HepG2 (cell line): ENCODE measurements at regions not wholly inside any gene's neighbourhood (a gene's known extent, or its start where the extent isn't known, plus 50 kb on each side); places are given as distances from the start of the nearest gene placed in this dataset.

Source experiments
- ATAC-seq: fragments of 200-7000 bp; cut with Tn5 transposase; 3 replicates; pipeline ENCODE4 v1.9.1; 2020; ENCODE audit warnings: mild to moderate bottlenecking, moderate library complexity
- BruUV-seq: library from RNA; stranded (reverse); fragments of 400-500 nt; replicated peaks from 2 replicates; lab custom pipeline; 2021; lab: Mats Ljungman, UMichigan
- CTCF ChIA-PET: fragments of 300-600 bp; formaldehyde crosslinking; extraction: SDS; loops from one replicate; lab custom pipeline; 2021; ENCODE audit warnings: low total read pairs, inconsistent platforms, low intra/inter-chr PET ratio; lab: Yijun Ruan, JAX
- POLR2A ChIA-PET: fragments of 350-600 bp; sonication (Branson Sonifier 250); formaldehyde crosslinking; loops from one replicate; lab custom pipeline; 2020; ENCODE audit warnings: antibody characterized with exemption, inconsistent platforms; lab: Yijun Ruan, JAX
- DNase-seq: peaks from one replicate; pipeline ENCODE4 v3.0.0-alpha.2; 2015; ENCODE audit warnings: low spot score
- FAIRE-seq: peaks from 3 replicates; lab custom pipeline; 2011; peaks lifted over from hg19 to GRCh38; lab: Jason Lieb, UNC
- H2AFZ ChIP-seq: one replicate; pipeline ENCODE4 v1.6.1; 2011; ENCODE audit warnings: low read length, inconsistent platforms
- H3K27ac ChIP-seq: fragments of 300-600 bp; 3 replicates; pipeline ENCODE4 v1.8.0; 2011; ENCODE audit warnings: mixed run types, mild to moderate bottlenecking, mixed read lengths, low read length, inconsistent platforms; ENCODE audit not compliant: insufficient read depth; ENCODE audit errors: extremely low read length
- H3K27me3 ChIP-seq, 2 experiments: fragments of 200-600 bp in 1 of 2; 2 replicates in 1 of 2; 3 replicates in 1 of 2; pipeline versions ENCODE4 v1.6.0 to v1.8.0; 2011; ENCODE audit warnings: low read length in 2 of 2, mild to moderate bottlenecking in 2 of 2, moderate library complexity in 2 of 2, inconsistent platforms in 1 of 2; ENCODE audit not compliant: insufficient read depth in 2 of 2, control insufficient read depth in 1 of 2
- H3K36me3 ChIP-seq, 2 experiments: fragments of 200-600 bp in 1 of 2; replicated peaks in 1 of 2; 2 replicates in 1 of 2; 3 replicates in 1 of 2; pipeline versions ENCODE4 v1.5.1 to v1.8.0; 2011; ENCODE audit warnings: low read length in 2 of 2, inconsistent platforms in 1 of 2; ENCODE audit not compliant: insufficient read depth in 2 of 2, control insufficient read depth in 1 of 2
- H3K4me1 ChIP-seq: 2 replicates; pipeline ENCODE4 v1.5.1; 2012; ENCODE audit warnings: low read length, inconsistent platforms; ENCODE audit not compliant: insufficient read depth
- H3K4me2 ChIP-seq: 2 replicates; pipeline ENCODE4 v1.6.0; 2011; ENCODE audit warnings: low read depth, low read length, inconsistent platforms
- H3K4me3 ChIP-seq, 3 experiments: fragments of 200-600 bp in 1 of 3; sonication (generic), shearing (Covaris generic) in 1 of 3; replicated peaks in 1 of 3; 2 replicates each; pipeline ENCODE4 v1.5.1; 2011 to 2016; ENCODE audit warnings: low read length in 3 of 3, inconsistent platforms in 2 of 3, low read depth in 2 of 3, mild to moderate bottlenecking in 2 of 3, control low read depth in 1 of 3, mixed read lengths in 1 of 3; ENCODE audit not compliant: insufficient read depth in 1 of 3
- H3K79me2 ChIP-seq: one replicate; pipeline ENCODE4 v1.6.1; 2011; ENCODE audit warnings: low read length, inconsistent platforms; ENCODE audit not compliant: insufficient read depth
- H3K9ac ChIP-seq: 2 replicates; pipeline ENCODE4 v1.6.0; 2011; ENCODE audit warnings: mild to moderate bottlenecking, low read depth, low read length, inconsistent platforms; ENCODE audit not compliant: insufficient read depth
- H3K9me3 ChIP-seq: 2 replicates; pipeline ENCODE4 v1.5.1; 2012; ENCODE audit warnings: mild to moderate bottlenecking, low read length
- H4K20me1 ChIP-seq: 2 replicates; pipeline ENCODE4 v1.6.0; 2011; ENCODE audit warnings: inconsistent platforms, mild to moderate bottlenecking, low read length, moderate library complexity; ENCODE audit not compliant: insufficient read depth
- CC2D1A ChIP-seq: sonication (generic); formaldehyde crosslinking; IDR thresholded peaks from 2 replicates; pipeline ENCODE4 v1.8.1; 2023; ENCODE audit warnings: mild to moderate bottlenecking, missing genetic modification reagents
- CSRNP1 ChIP-seq: sonication (generic); formaldehyde crosslinking; IDR thresholded peaks from 2 replicates; pipeline ENCODE4 v1.8.1; 2023; ENCODE audit warnings: mild to moderate bottlenecking, missing genetic modification reagents
- EEA1 ChIP-seq: sonication (generic); formaldehyde crosslinking; IDR thresholded peaks from 2 replicates; pipeline ENCODE4 v1.5.1; 2020; ENCODE audit warnings: mild to moderate bottlenecking, missing genetic modification reagents, borderline replicate concordance
- HNRNPL ChIP-seq: fragments of 200-400 bp; formaldehyde crosslinking; IDR thresholded peaks from 2 replicates; pipeline ENCODE4 v1.6.1; 2017; ENCODE audit warnings: mild to moderate bottlenecking, low read depth, low read length
- SNAI1 ChIP-seq: sonication (generic); formaldehyde crosslinking; IDR thresholded peaks from 2 replicates; pipeline ENCODE4 v1.5.0; 2020; ENCODE audit warnings: mild to moderate bottlenecking, missing genetic modification reagents, borderline replicate concordance
- TCF7 ChIP-seq: sonication (generic); IDR thresholded peaks from 2 replicates; pipeline ENCODE4 v1.6.1; 2016; ENCODE audit warnings: antibody characterized with exemption, low read depth
- ZNF256 ChIP-seq: sonication (generic); formaldehyde crosslinking; conservative IDR thresholded peaks from 2 replicates; pipeline ENCODE4 v1.4.0; 2020; ENCODE audit warnings: missing genetic modification reagents
- ZNF333 ChIP-seq: sonication (generic); formaldehyde crosslinking; IDR thresholded peaks from 2 replicates; pipeline ENCODE4 v1.4.0; 2020; ENCODE audit warnings: mild to moderate bottlenecking, missing genetic modification reagents, borderline replicate concordance
- ZNF598 ChIP-seq: sonication (generic); formaldehyde crosslinking; IDR thresholded peaks from 2 replicates; pipeline ENCODE4 v1.5.1; 2020; ENCODE audit warnings: mild to moderate bottlenecking, missing genetic modification reagents, borderline replicate concordance
- WGBS: methylation state at CpG from one replicate; pipeline ENCODE4 v1.1.6; 2017; ENCODE audit warnings: low lambda C conversion rate; 5-methylcytosine and 5-hydroxymethylcytosine counted together
- in situ Hi-C: cut with HindIII; loops from 2 replicates; pipeline ENCODE4 v1.10.0; 2017; ENCODE audit warnings: low pct_unique_long_range_greater_than_20kb; ENCODE audit not compliant: extremely low pct_ligation_motif_present
- intact Hi-C: fragments of 100-400 bp; cut with micrococcal nuclease; formaldehyde crosslinking; loops from one replicate; pipeline ENCODE4 v1.10.0; 2022; ENCODE audit not compliant: unreplicated experiment
- TF ChIP-seq, protein P1 (sequence below): sonication (generic); formaldehyde crosslinking; IDR thresholded peaks from 2 replicates; pipeline ENCODE4 v1.5.0; 2020; ENCODE audit warnings: mild to moderate bottlenecking, missing genetic modification reagents, borderline replicate concordance

- TF ChIP-seq, protein P1, sequence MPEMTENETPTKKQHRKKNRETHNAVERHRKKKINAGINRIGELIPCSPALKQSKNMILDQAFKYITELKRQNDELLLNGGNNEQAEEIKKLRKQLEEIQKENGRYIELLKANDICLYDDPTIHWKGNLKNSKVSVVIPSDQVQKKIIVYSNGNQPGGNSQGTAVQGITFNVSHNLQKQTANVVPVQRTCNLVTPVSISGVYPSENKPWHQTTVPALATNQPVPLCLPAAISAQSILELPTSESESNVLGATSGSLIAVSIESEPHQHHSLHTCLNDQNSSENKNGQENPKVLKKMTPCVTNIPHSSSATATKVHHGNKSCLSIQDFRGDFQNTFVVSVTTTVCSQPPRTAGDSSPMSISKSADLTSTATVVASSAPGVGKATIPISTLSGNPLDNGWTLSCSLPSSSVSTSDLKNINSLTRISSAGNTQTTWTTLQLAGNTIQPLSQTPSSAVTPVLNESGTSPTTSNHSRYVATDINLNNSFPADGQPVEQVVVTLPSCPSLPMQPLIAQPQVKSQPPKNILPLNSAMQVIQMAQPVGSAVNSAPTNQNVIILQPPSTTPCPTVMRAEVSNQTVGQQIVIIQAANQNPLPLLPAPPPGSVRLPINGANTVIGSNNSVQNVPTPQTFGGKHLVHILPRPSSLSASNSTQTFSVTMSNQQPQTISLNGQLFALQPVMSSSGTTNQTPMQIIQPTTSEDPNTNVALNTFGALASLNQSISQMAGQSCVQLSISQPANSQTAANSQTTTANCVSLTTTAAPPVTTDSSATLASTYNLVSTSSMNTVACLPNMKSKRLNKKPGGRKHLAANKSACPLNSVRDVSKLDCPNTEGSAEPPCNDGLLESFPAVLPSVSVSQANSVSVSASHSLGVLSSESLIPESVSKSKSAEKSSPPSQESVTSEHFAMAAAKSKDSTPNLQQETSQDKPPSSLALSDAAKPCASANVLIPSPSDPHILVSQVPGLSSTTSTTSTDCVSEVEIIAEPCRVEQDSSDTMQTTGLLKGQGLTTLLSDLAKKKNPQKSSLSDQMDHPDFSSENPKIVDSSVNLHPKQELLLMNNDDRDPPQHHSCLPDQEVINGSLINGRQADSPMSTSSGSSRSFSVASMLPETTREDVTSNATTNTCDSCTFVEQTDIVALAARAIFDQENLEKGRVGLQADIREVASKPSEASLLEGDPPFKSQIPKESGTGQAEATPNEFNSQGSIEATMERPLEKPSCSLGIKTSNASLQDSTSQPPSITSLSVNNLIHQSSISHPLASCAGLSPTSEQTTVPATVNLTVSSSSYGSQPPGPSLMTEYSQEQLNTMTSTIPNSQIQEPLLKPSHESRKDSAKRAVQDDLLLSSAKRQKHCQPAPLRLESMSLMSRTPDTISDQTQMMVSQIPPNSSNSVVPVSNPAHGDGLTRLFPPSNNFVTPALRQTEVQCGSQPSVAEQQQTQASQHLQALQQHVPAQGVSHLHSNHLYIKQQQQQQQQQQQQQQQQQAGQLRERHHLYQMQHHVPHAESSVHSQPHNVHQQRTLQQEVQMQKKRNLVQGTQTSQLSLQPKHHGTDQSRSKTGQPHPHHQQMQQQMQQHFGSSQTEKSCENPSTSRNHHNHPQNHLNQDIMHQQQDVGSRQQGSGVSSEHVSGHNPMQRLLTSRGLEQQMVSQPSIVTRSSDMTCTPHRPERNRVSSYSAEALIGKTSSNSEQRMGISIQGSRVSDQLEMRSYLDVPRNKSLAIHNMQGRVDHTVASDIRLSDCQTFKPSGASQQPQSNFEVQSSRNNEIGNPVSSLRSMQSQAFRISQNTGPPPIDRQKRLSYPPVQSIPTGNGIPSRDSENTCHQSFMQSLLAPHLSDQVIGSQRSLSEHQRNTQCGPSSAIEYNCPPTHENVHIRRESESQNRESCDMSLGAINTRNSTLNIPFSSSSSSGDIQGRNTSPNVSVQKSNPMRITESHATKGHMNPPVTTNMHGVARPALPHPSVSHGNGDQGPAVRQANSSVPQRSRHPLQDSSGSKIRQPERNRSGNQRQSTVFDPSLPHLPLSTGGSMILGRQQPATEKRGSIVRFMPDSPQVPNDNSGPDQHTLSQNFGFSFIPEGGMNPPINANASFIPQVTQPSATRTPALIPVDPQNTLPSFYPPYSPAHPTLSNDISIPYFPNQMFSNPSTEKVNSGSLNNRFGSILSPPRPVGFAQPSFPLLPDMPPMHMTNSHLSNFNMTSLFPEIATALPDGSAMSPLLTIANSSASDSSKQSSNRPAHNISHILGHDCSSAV (CRISPR knock-in tag), result no peak
- TF ChIP-seq ZNF598 (CRISPR knock-in tag) (no peak), SNAI1 (CRISPR knock-in tag) (no peak), CC2D1A (no peak), ZNF256 (no peak)
Observed at GRCh38 chr12:91483471-91483985, 300.9 kb upstream of the DCN start (continued).

DNA sequence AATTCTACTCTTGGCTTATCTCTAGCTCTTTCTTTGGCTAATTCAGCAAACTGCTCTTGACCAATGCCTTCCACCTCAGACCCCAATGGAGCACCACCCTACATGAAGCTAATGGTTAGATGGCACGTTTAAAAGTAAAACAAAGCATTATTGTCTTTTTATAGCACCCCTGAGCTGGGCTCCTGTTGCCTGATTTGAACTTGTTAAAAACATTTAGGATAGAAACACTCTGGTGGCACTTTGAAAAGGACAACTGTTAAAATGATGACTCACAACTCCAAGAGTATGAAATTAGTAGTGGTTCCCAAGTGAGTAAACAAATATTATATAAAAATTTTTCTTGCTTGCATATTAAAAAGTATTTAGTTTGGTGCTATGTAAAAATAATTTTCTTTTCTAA, 299.6 kb upstream of the DCN start:
- H3K4me3 ChIP-seq, result no peak overlapping the region
- H3K4me1 ChIP-seq, result no peaks in the 10 kb centered on the region
- no peaks in the 10 kb centered on the region for H3K36me3 ChIP-seq
- intact Hi-C loops (no loop called here), in situ Hi-C loops (no loop called here)
- no peak for ATAC-seq
- ChIA-PET POLR2A (no interaction called here), CTCF (no interaction called here)
- H4K20me1 ChIP-seq, result no peaks in the 10 kb centered on the region
- no peaks in the 10 kb centered on the region for H3K9me3 ChIP-seq
- FAIRE-seq, result no peak
- DNase-seq, result no peak
- 0% methylated on average over 1 of the region's 1 CpG for WGBS
- no peak overlapping the region for H3K9ac ChIP-seq
- BruUV-seq, result no TSS peak
- H2AFZ ChIP-seq, result no peak overlapping the region
- no peak overlapping the region for H3K4me2 ChIP-seq
- no peaks in the 10 kb centered on the region for H3K79me2 ChIP-seq
- H3K27me3 ChIP-seq, result no peaks in the 10 kb centered on the region; a peak in 1 of 5 replicates
- no peak overlapping the region for H3K27ac ChIP-seq
- TF ChIP-seq HNRNPL (no peak), EEA1 (CRISPR knock-in tag) (no peak), CSRNP1 (no peak), TCF7 (no peak), ZNF333 (CRISPR knock-in tag) (no peak)
